Fibroblast of skin of abdomen (primary cell): ENCODE measurements at regions not wholly inside any gene's neighbourhood (a gene's known extent, or its start where the extent isn't known, plus 50 kb on each side); places are given as distances from the start of the nearest gene placed in this dataset.
"Not testable (repeated sequence)": the region's sequence is repeated elsewhere in the genome, so short reads cannot be mapped to it uniquely, and the experiment has no call there.

Experiments
- DNase-seq: peaks from one replicate; pipeline ENCODE4 v3.0.0-alpha.2; 2013

DNA sequence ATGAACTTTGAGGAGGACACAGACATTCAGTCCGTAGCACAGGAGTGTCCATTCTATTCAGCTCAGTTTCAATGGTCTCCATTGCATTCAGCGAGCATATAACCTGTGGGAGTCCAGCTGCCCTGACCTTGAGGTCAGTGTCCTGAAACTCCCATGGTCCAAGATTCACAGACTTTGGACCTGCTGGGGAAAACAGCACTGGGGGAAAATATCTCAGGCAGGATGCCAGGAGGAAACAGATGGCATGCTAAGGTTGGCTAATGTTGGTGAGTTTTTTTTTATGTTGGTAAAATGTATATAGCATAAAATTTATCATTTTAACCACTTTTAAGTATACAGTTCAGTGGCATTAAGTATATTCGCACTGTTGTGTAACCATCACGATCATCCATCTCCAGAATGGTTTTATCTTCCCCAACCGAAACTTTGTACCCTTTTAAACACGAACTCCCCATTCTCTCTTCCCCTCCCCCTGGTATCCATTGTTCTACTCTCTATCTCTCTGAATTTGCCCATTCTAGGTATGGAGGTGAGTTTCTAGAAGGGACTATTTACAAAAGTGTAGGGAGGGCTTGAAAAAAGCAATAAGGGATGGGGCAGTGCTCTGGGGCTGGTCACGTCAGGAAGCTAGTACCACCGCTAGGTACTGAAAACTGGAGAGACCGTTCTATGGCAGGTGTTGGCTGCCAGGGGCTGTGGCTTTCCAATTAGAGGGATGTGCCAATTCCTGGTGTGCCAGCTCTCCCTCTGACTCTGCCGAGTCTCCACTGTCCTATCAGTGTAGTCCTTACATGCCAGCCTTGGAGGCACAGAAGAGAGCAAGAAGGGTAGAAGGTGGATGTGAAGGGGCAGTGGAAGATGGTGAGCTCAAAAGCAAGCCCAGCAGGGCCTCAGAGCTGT, 85.3 kb downstream of the FOXD2 start:
- no peak for DNase-seq

DNA sequence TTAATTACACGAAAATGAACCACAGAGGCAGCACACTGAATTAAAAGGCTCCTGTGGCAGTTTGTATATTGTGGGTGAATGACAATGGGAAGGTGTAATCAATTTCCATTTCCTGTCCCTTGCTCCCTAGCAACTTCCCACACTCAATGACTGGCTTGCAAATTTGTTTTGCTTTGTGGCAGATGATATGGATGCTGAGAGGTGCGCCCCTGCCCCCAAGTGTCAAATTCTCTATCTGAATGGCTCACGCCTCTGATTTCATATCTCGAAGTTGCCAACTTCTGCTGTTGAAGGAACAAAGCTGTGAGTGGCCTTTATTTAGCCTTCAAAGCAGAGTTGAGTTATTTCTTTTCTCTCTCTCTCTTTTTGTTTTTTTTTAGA, 86.0 kb downstream of the FOXD2 start:
- DNase-seq: no peak

DNA sequence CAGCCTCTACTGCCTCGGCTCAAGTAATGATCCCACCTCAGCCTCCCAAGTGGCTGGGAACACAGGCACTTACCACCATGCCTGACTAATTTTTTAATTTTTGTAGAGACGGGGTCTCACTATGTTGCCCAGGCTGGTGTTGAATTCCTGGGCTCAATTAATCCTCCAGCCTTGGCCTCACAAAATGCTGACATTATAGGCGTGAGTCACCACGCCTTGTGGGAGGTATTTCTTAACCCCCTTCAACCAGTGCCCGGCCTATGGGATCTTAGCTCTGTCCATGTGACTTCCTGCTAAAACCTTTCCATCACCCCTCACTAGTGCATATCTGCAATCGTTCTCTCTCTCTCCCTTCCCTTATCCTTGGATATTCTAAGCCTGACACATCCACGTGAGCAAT, 86.4 kb downstream of the FOXD2 start:
- no peak for DNase-seq

GRCh38 chr1:47527653-47528272, 89.9 kb downstream of the FOXD2 start:
- DNase-seq: no peak

- DNase-seq: no peak
Observed at GRCh38 chr1:47529520-47530098, 91.8 kb downstream of the FOXD2 start.

DNA sequence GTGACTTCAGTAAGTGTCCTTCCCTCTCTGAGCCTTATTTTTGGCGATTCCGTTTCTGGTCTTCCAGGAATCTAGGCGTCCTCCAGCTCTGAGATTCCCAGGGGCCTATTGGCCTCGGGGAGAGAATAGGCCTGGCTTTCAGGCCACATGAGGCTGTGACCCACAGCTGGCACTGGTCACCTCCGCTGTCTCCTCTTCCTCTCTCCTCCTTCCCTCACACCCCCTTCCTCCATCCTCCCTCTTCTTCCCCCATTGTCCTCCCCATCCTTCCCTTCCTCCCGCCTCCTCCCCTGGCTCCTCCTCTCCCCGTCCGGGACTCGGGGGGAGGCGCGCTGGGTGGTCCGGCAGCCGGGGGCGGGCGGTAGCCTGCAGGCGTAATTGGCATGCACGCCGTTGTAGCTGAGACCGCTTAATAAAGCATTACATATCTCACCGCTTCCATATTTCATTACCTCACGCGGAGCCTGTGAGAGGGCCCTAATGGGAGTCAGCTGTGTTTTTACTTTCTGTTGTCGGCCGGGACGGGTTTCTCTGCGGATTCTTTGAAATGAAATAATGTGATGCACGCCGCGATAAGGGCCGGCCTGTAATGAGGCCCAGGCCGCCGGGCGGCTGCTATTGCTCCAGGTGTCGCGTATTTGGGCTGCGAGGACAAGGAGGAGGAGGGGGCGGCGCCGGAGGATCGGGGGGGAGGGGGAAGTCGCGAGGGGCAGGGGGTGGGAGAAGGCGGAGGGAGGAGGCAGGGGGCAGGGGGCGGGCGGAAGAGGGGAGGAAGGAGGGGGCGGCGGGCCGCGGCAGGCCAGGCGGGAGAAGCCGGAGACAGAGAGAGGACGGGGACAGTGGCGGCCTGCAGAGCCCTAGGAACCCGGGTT, 95.3 kb downstream of the FOXD2 start:
- DNase-seq: peak; percentile 90

- no peak for DNase-seq
Observed at GRCh38 chr1:47533793-47534328, 96.0 kb downstream of the FOXD2 start.

- no peak for DNase-seq
Observed at GRCh38 chr1:47534436-47534835, 96.6 kb downstream of the FOXD2 start.

DNA sequence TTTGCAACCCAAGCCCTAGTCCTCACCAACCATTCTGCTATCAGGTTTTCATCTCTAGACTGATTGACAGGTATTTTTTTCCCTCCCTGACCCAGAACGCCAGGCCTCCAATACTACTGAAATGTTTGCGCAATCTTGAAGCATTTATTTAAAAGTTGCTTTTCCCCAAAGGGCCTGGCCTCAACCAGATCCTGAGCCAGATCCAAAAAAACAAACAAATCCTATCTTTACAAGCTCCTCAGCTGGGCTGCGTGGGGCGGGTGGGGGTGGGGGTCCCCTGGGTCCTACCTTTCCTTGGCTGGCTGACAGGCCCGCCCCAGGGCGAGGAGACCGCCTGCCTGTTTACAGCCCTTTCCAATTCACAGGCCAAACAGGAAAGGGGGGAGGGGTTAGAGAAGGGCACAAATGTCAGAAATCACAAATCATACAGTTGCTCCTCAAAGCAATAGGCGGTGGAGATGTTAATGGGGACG, 98.8 kb downstream of the FOXD2 start:
- no peak for DNase-seq

DNA sequence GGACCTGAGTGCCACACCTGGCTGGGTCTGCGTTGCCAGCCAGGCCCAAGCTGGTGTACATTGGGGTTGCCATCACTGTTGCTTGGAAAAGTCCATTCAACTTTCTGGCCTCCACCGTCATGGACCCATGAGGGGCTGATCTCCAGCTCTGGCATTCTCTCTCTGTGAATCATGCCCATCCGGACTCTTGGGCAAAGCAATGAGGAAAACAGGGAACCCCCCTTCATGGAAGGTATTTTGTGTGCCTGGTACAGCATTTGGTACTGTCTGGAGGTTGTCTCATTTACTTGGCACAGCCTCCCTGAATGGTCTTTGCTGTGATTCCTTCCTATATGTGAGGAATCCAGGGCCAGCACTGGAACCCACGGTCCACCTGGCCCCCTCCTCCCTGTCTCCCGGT, 99.4 kb downstream of the FOXD2 start:
- DNase-seq: no peak

DNA sequence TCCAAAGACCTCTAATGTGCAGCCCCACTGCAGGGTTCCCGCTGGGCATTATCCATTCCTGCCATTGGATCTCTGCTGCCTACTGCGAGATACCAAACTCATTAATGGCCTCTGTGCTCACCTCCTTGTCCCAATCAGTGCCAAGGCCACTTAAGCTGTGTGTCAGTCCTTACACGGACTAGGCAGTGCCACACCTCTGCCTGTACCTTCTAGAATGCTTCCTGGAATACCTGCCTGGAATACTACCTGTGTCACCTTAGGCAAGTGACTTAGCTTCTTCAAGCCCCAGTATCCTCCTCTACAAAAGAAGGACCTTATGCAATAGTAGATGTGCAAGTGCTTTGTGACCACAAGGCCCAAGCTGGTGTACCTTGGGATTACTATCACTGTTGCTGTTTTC, 100.1 kb downstream of the FOXD2 start:
- no peak for DNase-seq

DNA sequence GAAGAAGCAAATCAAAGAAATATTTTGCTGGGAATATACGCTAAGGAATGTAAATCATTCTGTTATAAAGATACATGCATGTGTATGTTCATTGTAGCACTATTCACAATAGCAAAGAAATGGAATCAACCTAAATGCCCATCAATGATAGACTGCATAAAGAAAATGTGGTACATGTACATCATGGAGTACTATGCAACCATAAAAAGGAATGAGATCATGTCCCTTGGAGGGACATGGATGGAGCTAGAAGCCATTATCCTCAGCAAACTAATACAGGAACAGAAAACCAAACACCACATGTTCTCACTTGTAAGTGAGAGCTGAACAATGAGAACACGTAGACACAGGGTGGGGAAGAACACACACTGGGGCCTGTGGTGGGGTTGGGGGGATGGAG, 100.7 kb downstream of the FOXD2 start:
- not testable (repeated sequence) for DNase-seq

- not testable (repeated sequence) for DNase-seq
Observed at GRCh38 chr1:47541705-47542104, 103.9 kb downstream of the FOXD2 start.

DNA sequence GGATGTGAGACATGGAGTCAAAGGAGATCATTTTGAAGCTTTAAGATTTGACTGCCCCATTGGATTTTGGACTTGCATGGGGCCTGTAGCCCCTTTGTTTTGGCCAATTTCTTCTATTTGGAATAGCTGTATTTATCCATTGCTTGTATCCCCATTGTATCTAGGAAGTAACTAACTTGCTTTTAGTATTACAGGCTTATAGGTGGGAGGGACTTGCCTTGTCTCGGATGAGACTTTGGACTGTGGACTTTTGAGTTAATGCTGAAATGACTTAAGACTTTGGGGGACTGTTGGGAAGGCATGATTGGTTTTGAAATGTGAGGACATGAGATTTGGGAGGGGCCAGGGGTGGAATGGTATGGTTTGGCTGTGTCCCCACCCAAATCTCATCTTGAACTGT, 105.2 kb downstream of the FOXD2 start:
- not testable (repeated sequence) for DNase-seq

GRCh38 chr1:47545912-47546483, 108.2 kb downstream of the FOXD2 start:
- DNase-seq: no peak

DNA sequence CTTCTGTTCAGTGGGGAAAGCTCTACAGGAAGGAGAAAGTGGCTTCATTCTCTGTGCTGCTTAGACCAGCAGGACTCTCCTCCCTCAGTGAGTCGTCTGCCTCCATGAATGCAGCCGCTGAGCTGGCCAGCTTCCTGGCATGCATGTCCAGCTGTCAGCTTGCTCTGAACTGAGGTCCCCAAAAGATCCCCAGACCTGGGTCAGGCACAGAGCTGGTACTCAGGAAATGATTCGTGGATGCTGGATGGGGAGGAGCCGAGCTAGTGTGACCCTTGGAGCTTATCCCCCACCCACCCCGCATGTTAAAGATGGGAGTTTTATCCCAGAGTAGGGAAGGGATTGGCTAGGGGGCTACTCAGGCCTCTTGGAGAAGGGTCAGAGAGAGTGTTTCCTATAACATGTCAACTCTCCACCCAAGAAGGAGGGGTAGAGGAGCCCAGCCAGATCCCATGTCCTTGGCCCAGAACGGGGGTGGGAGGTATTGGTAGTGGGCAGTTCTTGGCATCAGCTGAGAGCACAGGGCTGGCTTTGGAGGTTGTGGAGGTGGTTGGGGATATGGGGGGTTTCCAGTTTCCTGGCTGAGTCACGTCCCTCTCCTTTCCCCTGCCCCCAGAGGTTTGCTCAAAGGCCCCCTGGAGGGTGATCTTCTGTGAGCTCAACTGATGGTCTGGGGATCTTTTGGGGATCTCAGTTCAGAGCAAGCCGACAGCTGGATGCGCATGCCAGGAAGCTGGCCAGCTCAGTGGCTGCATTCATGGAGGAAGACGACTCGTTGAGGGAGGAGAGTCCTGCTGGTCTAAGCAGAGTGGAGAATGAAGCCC, 110.1 kb downstream of the FOXD2 start:
- DNase-seq: no peak

- DNase-seq: no peak
Observed at GRCh38 chr1:47548637-47549036, 110.8 kb downstream of the FOXD2 start.

GRCh38 chr1:47549532-47549931, 111.7 kb downstream of the FOXD2 start:
- no peak for DNase-seq

GRCh38 chr1:47550929-47551328, 113.1 kb downstream of the FOXD2 start:
- DNase-seq: no peak

DNA sequence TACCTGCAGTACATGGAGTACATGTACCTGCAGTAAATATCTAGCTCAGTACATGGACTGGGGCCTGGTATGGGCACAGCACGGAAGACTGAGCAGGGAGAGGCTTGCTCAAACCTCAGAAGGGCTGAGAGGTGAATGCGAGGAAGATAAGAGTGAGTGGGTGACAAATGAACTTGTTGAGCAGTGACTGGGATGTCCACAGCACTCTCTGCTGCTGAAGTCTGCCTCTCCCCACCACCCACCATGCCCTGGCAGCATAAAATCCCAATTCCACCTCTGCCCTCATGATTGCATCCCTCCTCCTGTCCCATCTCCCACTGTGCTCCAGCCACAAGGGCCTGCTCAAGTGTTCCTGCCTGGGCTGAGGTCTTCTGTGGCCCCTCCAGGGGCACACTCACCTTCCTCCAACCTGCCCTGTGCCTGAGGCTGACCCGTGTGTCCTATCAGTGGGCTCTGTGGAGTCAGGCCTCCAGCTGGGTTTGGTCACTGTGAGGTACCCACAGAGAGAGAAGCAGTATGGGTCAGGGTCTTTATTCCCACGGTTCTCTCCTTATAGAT, 114.2 kb downstream of the FOXD2 start:
- DNase-seq: no peak

DNA sequence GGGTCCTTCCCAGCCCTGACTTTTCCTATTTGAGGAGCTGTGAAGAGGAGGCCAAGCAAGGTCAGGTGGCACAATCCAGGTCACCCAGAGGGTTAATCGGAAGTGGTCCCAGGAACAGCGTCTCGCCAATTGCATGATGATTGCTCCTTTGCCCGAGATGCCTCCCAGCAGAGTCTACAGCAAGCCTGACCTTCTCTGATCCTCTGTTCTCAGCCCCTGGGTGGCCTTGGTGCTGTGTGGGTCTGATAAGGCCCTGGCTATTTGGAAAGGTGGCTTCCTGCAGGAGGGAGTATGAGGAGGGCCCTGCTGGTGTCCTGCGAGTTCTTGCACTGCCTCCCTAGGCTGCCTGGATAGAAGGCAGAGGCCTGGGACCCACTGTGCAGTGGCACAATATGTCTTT, 116.2 kb downstream of the FOXD2 start:
- DNase-seq: no peak
